Activated CD4-positive, CD25-positive, alpha-beta regulatory T cell treated with anti-CD3 and anti-CD28 coated beads, Interleukin-2, amount 50 U/mL, for 24 hours (primary cell): ENCODE measurements at regions not wholly inside any gene's neighbourhood (a gene's known extent, or its start where the extent isn't known, plus 50 kb on each side); places are given as distances from the start of the nearest gene placed in this dataset.

Source experiments
- ATAC-seq, 2 donors: fragments of 150-1000 bp; cut with Tn5 transposase; one replicate each; pipeline ENCODE4 v1.10.0; 2021; ENCODE audit warnings: mild to moderate bottlenecking in 1 of 2, moderate library complexity in 1 of 2

- no peak for ATAC-seq
Observed at GRCh38 chr2:153819074-153819473, 52.6 kb upstream of the GALNT13 start.

DNA sequence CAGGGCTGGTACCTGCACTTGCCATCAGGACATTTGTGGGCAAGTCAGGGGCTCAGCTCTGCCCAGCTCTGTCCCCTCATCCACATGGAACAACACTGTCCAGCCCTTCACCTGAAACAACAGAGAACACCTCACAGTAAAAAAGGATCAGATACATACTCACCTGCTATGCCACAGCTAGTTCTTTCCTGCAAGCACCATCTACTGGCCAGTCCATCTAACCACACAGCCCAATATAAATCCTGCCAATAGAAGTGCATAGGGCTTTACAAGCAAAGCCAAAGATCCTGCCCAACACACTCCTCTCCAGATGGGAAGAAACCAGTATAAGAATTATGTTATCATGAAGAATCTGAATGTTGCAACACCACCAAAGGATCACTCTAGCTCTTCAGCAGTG is 52.2 kb upstream of the GALNT13 start:
- no peak for ATAC-seq
